GM19467 (cell line): ENCODE measurements at regions not wholly inside any gene's neighbourhood (a gene's known extent, or its start where the extent isn't known, plus 50 kb on each side); places are given as distances from the start of the nearest gene placed in this dataset.
"Not testable (repeated sequence)": the region's sequence is repeated elsewhere in the genome, so short reads cannot be mapped to it uniquely, and the experiment has no call there.

Experiments used
- ATAC-seq: cut with Tn5 transposase; IDR thresholded peaks from one replicate; pipeline ENCODE4 v1.9.1; 2021; ENCODE audit warnings: mild to moderate bottlenecking, moderate library complexity; ENCODE audit not compliant: unreplicated experiment

- ATAC-seq, result no peak
Measured at GRCh38 chr18:34461266-34461665, 236.6 kb upstream of the NOL4 start.

- ATAC-seq, result peak; percentile 76
Measured at GRCh38 chr18:34467058-34467457, 242.3 kb upstream of the NOL4 start.

GRCh38 chr18:34480162-34480700 lies 229.9 kb upstream of the DTNA start:
- ATAC-seq, result no peak

- no peak for ATAC-seq
Measured at GRCh38 chr18:34482204-34482603, 227.9 kb upstream of the DTNA start.

- no peak for ATAC-seq
Measured at GRCh38 chr18:34483198-34483597, 226.9 kb upstream of the DTNA start.

GRCh38 chr18:34491719-34492118 lies 218.4 kb upstream of the DTNA start:
- ATAC-seq, result no peak

- ATAC-seq, result no peak
Measured at GRCh38 chr18:34492652-34493051, 217.4 kb upstream of the DTNA start.

- ATAC-seq, result peak; percentile 53
Measured at GRCh38 chr18:34493099-34493544, 217.0 kb upstream of the DTNA start.

GRCh38 chr18:34493566-34494358 lies 216.3 kb upstream of the DTNA start:
- ATAC-seq, result peak; percentile 49

- ATAC-seq, result no peak
Measured at GRCh38 chr18:34494359-34494696, 215.8 kb upstream of the DTNA start.

GRCh38 chr18:34495506-34495905 lies 214.6 kb upstream of the DTNA start:
- no peak for ATAC-seq

GRCh38 chr18:34501553-34501952 lies 208.5 kb upstream of the DTNA start:
- no peak for ATAC-seq

- no peak for ATAC-seq
Measured at GRCh38 chr18:34506198-34506597, 203.9 kb upstream of the DTNA start.

GRCh38 chr18:34509163-34509562 lies 200.9 kb upstream of the DTNA start:
- no peak for ATAC-seq

GRCh38 chr18:34509879-34510586 lies 200.1 kb upstream of the DTNA start:
- ATAC-seq, result no peak

- ATAC-seq, result no peak
Measured at GRCh38 chr18:34510926-34511325, 199.2 kb upstream of the DTNA start.

- no peak for ATAC-seq
Measured at GRCh38 chr18:34511435-34511834, 198.7 kb upstream of the DTNA start.

- no peak for ATAC-seq
Measured at GRCh38 chr18:34511879-34512278, 198.2 kb upstream of the DTNA start.

GRCh38 chr18:34514238-34514637 lies 195.9 kb upstream of the DTNA start:
- no peak for ATAC-seq

- ATAC-seq, result no peak
Measured at GRCh38 chr18:34514957-34515356, 195.1 kb upstream of the DTNA start.

- not testable (repeated sequence) for ATAC-seq
Measured at GRCh38 chr18:34516355-34516754, 193.7 kb upstream of the DTNA start.

GRCh38 chr18:34516996-34517395 lies 193.1 kb upstream of the DTNA start:
- ATAC-seq, result not testable (repeated sequence)
